Upper lobe of left lung (tissue), 6 donors: ENCODE measurements at regions not wholly inside any gene's neighbourhood (a gene's known extent, or its start where the extent isn't known, plus 50 kb on each side); places are given as distances from the start of the nearest gene placed in this dataset.

Source experiments
- ATAC-seq, 2 donors: fragments of 200-7000 bp; cut with Tn5 transposase; one replicate each; pipeline ENCODE4 v1.9.1; 2022; ENCODE audit warnings: mild to moderate bottlenecking in 2 of 2, moderate library complexity in 2 of 2; ENCODE audit not compliant: low FRiP score in 2 of 2
- DNase-seq, 2 donors: peaks; one replicate each; pipeline ENCODE4 v3.0.0-alpha.2; 2019 to 2020
- H3K27ac ChIP-seq, 4 donors: fragments of 200-600 bp; sonication (generic); one replicate each; pipeline ENCODE4 v1.5.1; 2016 to 2019
- H3K27me3 ChIP-seq, 4 donors: fragments of 200-600 bp; sonication (generic); one replicate each; pipeline ENCODE4 v1.5.1; 2017 to 2019
- H3K36me3 ChIP-seq, 4 donors: fragments of 200-600 bp; sonication (generic); one replicate each; pipeline ENCODE4 v1.5.1; 2016 to 2019
- H3K4me1 ChIP-seq, 4 donors: fragments of 200-600 bp; sonication (generic); one replicate each; pipeline ENCODE4 v1.5.1; 2018 to 2019
- H3K4me3 ChIP-seq, 4 donors: fragments of 200-600 bp; sonication (generic); one replicate each; pipeline ENCODE4 v1.5.1; 2017 to 2019; ENCODE audit warnings: mild to moderate bottlenecking in 2 of 4, moderate library complexity in 1 of 4
- H3K9me3 ChIP-seq, 4 donors: fragments of 200-600 bp; sonication (generic); one replicate each; pipeline ENCODE4 v1.5.1; 2018 to 2019
- EP300 ChIP-seq, 4 donors: sonication (generic); formaldehyde crosslinking; IDR thresholded peaks; one replicate each; pipeline ENCODE4 v1.5.1; 2017; ENCODE audit warnings: antibody characterized with exemption in 4 of 4, control low read depth in 2 of 4
- POLR2A ChIP-seq, 4 donors: fragments of 450-650 bp; IDR thresholded peaks; one replicate each; pipeline ENCODE4 v1.5.1; 2016 to 2017; ENCODE audit warnings: antibody characterized with exemption in 4 of 4, mild to moderate bottlenecking in 2 of 4
- POLR2AphosphoS5 ChIP-seq, 2 donors: sonication (generic); formaldehyde crosslinking; IDR thresholded peaks; one replicate each; pipeline ENCODE4 v1.5.1; 2017; ENCODE audit warnings: antibody characterized with exemption in 2 of 2
- WGBS, 2 donors: methylation state at CpG; one replicate each; pipeline ENCODE4 v1.1.5; 2017 to 2018; 5-methylcytosine and 5-hydroxymethylcytosine counted together
- TF ChIP-seq, protein P1 (sequence below), 6 experiments: fragments of 450-650 bp in 4 of 6; fragments of 200-600 bp in 2 of 6; sonication (generic) in 2 of 6; IDR thresholded peaks; one replicate each; pipeline ENCODE4 v1.5.1; 2016 to 2019; ENCODE audit warnings: antibody characterized with exemption in 6 of 6
- donor health status: DM: no; HTN: no; CAD: no; lungs with moderate emphysema.
- donor health status: DM: no; HTN: yes; CAD: no; lungs with severe emphysema.

DNA sequence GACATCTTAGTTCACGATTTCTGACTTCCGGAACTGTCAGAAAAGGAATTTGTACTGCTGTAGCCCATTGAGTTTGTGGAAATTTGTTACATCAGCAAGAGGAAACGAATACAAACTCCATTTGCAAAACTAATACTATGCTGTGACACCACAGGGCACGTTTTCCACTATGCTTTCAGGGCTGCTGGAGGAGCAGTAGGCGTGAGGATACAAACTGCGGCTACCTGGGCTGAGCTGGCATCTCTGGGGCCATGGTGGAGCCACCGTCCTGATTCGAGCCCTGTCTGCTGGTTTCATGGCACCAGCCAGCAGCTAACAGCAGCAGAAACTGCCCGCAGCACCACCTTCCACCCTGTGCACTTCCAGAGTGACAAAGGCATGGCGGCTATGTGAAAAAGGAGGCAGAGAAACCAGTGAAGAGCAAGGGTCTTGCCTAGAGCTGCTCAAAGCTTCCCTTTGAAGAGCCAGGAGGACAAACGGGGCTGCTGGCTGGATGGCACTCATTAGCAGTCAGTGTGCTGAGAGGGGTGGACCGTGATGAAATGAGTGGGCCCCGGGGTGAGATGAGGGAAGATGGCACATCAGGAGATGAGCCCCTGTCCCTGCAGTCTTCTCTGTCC is 58.9 kb upstream of the STX16 start:
- H3K36me3 ChIP-seq, result no peaks in the 10 kb centered on the region
- H3K4me3 ChIP-seq, result no peak overlapping the region
- no peaks in the 10 kb centered on the region for H3K4me1 ChIP-seq
- DNase-seq (no peak), ATAC-seq (no peak)
- no peaks in the 10 kb centered on the region for H3K27me3 ChIP-seq
- TF ChIP-seq POLR2A (IDR thresholded peaks at IDR 0.05), result no peak
- TF ChIP-seq POLR2AphosphoS5 (IDR thresholded peaks at IDR 0.05), result no peak
- TF ChIP-seq, protein P1, sequence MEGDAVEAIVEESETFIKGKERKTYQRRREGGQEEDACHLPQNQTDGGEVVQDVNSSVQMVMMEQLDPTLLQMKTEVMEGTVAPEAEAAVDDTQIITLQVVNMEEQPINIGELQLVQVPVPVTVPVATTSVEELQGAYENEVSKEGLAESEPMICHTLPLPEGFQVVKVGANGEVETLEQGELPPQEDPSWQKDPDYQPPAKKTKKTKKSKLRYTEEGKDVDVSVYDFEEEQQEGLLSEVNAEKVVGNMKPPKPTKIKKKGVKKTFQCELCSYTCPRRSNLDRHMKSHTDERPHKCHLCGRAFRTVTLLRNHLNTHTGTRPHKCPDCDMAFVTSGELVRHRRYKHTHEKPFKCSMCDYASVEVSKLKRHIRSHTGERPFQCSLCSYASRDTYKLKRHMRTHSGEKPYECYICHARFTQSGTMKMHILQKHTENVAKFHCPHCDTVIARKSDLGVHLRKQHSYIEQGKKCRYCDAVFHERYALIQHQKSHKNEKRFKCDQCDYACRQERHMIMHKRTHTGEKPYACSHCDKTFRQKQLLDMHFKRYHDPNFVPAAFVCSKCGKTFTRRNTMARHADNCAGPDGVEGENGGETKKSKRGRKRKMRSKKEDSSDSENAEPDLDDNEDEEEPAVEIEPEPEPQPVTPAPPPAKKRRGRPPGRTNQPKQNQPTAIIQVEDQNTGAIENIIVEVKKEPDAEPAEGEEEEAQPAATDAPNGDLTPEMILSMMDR (IDR thresholded peaks at IDR 0.05), result no peak
- no peak for TF ChIP-seq EP300 (IDR thresholded peaks at IDR 0.05)
- no peaks in the 10 kb centered on the region for H3K9me3 ChIP-seq
- WGBS, 2 donors, result 82 to 83% methylated on average over 13 of the region's 13 CpGs
- no peak overlapping the region for H3K27ac ChIP-seq

DNA sequence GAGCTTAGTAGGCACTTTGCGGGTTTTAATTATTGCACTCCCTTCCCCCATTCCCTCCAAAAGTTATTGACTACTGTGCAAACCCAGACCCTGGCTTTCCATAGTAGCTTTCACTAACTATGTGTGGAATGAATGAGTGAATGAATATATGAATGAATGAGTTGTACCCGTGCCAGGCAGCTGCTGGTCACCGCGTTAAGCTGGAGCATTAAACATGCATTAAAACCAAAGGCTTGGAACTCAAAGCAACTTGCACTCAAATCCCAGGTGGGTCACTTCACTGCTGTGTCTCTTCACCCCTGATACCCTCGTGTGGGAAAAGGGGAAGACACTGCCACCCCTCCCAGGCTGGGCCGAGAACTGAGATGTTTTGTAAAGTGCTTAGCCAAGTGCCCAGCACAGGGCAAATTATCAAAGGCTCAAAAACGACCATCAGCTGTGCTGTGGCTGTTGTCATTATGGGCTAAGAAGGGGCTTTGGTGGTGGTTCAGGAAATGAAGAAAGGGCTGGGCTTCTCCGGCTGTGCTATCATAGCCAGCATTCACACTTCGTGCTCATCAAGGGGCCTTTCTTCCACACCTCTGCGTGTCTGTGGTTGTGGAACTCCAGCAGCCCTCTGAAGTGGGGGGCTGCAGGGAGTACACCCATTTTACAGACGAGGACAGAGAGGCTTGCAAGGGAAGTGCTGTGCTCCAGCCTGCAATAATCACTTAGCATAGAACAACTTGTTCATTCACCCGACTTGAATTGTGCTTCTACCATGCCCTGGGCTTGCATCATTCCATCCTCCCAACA is 60.2 kb upstream of the STX16 start:
- Histone ChIP-seq H3K27me3 (no peaks in the 10 kb centered on the region), H3K4me1 (no peaks in the 10 kb centered on the region), H3K9me3 (no peaks in the 10 kb centered on the region), H3K27ac (no peak overlapping the region), H3K4me3 (no peak overlapping the region), H3K36me3 (no peaks in the 10 kb centered on the region)
- WGBS, 2 donors, result 52 to 67% methylated on average over 12 of the region's 12 CpGs
- DNase-seq (no peak), ATAC-seq (no peak)
- TF ChIP-seq POLR2A (IDR thresholded peaks at IDR 0.05) (no peak), POLR2AphosphoS5 (IDR thresholded peaks at IDR 0.05) (no peak), EP300 (IDR thresholded peaks at IDR 0.05) (no peak)
- TF ChIP-seq, protein P1 (IDR thresholded peaks at IDR 0.05), result no peak

DNA sequence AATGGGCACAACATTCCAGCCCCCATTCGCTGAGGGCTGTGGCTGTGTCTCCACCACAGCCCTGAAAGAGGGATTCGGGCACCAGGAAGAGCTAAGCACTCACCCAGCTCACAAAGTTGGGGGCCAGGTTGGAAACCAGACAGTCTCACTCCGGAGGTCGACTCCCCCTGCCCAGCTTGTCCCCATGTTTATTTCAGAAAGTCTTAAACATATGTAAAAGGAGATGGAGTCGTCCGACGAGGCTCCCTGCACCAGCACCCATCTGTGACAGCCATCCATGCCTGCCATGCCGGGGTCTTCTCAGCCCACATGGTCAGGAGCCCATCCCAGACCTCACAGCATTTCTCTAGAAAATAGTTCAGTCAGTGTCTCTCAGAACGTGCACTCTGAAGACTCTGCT is 63.6 kb upstream of the STX16 start:
- TF ChIP-seq, protein P1 (IDR thresholded peaks at IDR 0.05), result no peak
- TF ChIP-seq EP300 (IDR thresholded peaks at IDR 0.05), result no peak
- Histone ChIP-seq H3K36me3 (no peaks in the 10 kb centered on the region), H3K9me3 (no peaks in the 10 kb centered on the region), H3K4me3 (no peak overlapping the region), H3K27ac (no peak overlapping the region), H3K27me3 (no peaks in the 10 kb centered on the region), H3K4me1 (no peaks in the 10 kb centered on the region)
- 60 to 81% methylated on average over 6 to 9 of the region's 9 CpGs for WGBS, 2 donors
- ATAC-seq (no peak), DNase-seq (no peak)

DNA sequence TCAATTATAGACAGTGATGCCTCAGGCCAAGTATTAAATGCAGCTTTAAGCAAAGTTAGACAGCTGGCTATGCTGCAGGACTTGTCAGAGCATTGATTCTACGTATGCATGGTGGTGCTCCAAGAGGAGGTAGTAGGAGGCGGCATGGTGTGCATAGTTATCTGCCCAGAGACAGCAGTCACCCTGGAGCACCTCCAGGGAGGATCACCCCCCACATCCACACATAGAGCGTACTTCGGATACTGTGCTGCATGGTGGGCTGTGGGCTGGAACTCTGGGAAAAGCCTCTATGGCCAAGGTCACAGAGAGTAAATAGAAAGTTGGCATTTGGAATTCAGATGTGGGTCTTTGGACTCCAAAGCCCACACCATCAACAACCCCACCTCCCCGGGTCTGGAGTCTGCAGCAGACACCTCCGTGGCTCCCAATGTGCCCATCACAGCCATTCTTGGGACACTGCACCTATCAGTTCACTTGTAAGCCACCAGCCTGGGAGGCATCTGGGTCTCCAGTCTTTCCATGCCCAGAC is 64.5 kb upstream of the STX16 start:
- Histone ChIP-seq H3K27ac (no peak overlapping the region), H3K4me3 (no peak overlapping the region), H3K36me3 (no peaks in the 10 kb centered on the region), H3K27me3 (no peaks in the 10 kb centered on the region), H3K4me1 (no peaks in the 10 kb centered on the region), H3K9me3 (no peaks in the 10 kb centered on the region)
- no peak for ATAC-seq
- 92 to 100% methylated on average over 4 to 6 of the region's 6 CpGs for WGBS, 2 donors
- DNase-seq, result no peak
- TF ChIP-seq POLR2AphosphoS5 (IDR thresholded peaks at IDR 0.05), result no peak
- TF ChIP-seq, protein P1 (IDR thresholded peaks at IDR 0.05), result no peak
- no peak for TF ChIP-seq POLR2A (IDR thresholded peaks at IDR 0.05)
- no peak for TF ChIP-seq EP300 (IDR thresholded peaks at IDR 0.05)
